Neuron (in vitro differentiated cells): ENCODE measurements at regions not wholly inside any gene's neighbourhood (a gene's known extent, or its start where the extent isn't known, plus 50 kb on each side); places are given as distances from the start of the nearest gene placed in this dataset.

Source experiments
- H2AFZ ChIP-seq: one replicate; pipeline ENCODE4 v1.6.1; 2013; ENCODE audit warnings: low read depth, mild to moderate bottlenecking, inconsistent platforms, low read length, moderate library complexity
- H3K27me3 ChIP-seq: one replicate; pipeline ENCODE4 v1.6.1; 2013; ENCODE audit warnings: low read length; ENCODE audit not compliant: insufficient read depth
- H3K36me3 ChIP-seq: one replicate; pipeline ENCODE4 v1.6.1; 2013; ENCODE audit warnings: low read length; ENCODE audit not compliant: insufficient read depth
- H3K4me1 ChIP-seq: one replicate; pipeline ENCODE4 v1.6.1; 2013; ENCODE audit warnings: low read length; ENCODE audit not compliant: insufficient read depth
- H3K4me3 ChIP-seq: 2 replicates; pipeline ENCODE4 v1.5.1; 2013; ENCODE audit warnings: mild to moderate bottlenecking, low read length, moderate library complexity
- H3K9me3 ChIP-seq: one replicate; pipeline ENCODE4 v1.6.1; 2013; ENCODE audit warnings: low read length

GRCh38 chr11:112310848-112311247 is 50.2 kb upstream of the PLET1 start:
- Histone ChIP-seq H3K4me3 (no peak overlapping the region), H3K4me1 (no peaks in the 10 kb centered on the region), H2AFZ (no peak overlapping the region)

GRCh38 chr11:112315057-112315720 is 54.5 kb upstream of the PLET1 start:
- H2AFZ ChIP-seq: no peak overlapping the region
- H3K36me3 ChIP-seq: no peaks in the 10 kb centered on the region
- H3K4me1 ChIP-seq: no peaks in the 10 kb centered on the region
- H3K9me3 ChIP-seq: no peaks in the 10 kb centered on the region
- no peak overlapping the region for H3K4me3 ChIP-seq
- peaks cover 7% of the 10 kb centered on the region for H3K27me3 ChIP-seq

More at GRCh38 chr11:112310848-112311247, 50.2 kb upstream of the PLET1 start:
- peaks cover 12% of the 10 kb centered on the region for H3K27me3 ChIP-seq
- no peaks in the 10 kb centered on the region for H3K36me3 ChIP-seq
- H3K9me3 ChIP-seq: peaks cover 2% of the 10 kb centered on the region

GRCh38 chr11:112315861-112316739 is 55.4 kb upstream of the PLET1 start:
- Histone ChIP-seq H3K4me1 (no peaks in the 10 kb centered on the region), H3K36me3 (no peaks in the 10 kb centered on the region), H3K27me3 (peaks cover 3% of the 10 kb centered on the region), H2AFZ (no peak overlapping the region), H3K9me3 (no peaks in the 10 kb centered on the region), H3K4me3 (no peak overlapping the region)

- no peaks in the 10 kb centered on the region for H3K4me1 ChIP-seq
- H3K27me3 ChIP-seq: no peaks in the 10 kb centered on the region
- H3K36me3 ChIP-seq: no peaks in the 10 kb centered on the region
- no peaks in the 10 kb centered on the region for H3K9me3 ChIP-seq
- no peak overlapping the region for H2AFZ ChIP-seq
- H3K4me3 ChIP-seq: no peak overlapping the region
These were observed 56.3 kb upstream of the PLET1 start for GRCh38 chr11:112316971-112317370.

- H3K4me3 ChIP-seq: no peak overlapping the region
- H3K27me3 ChIP-seq: no peaks in the 10 kb centered on the region
- no peaks in the 10 kb centered on the region for H3K36me3 ChIP-seq
- no peaks in the 10 kb centered on the region for H3K4me1 ChIP-seq
- H3K9me3 ChIP-seq: no peaks in the 10 kb centered on the region
- H2AFZ ChIP-seq: no peak overlapping the region
These were observed 57.5 kb upstream of the PLET1 start for GRCh38 chr11:112318184-112318591.

- H3K27me3 ChIP-seq: no peaks in the 10 kb centered on the region
- no peaks in the 10 kb centered on the region for H3K9me3 ChIP-seq
- no peaks in the 10 kb centered on the region for H3K4me1 ChIP-seq
- no peak overlapping the region for H2AFZ ChIP-seq
- H3K36me3 ChIP-seq: no peaks in the 10 kb centered on the region
- no peak overlapping the region for H3K4me3 ChIP-seq
These were observed 58.0 kb upstream of the PLET1 start for GRCh38 chr11:112318661-112319060.

- Histone ChIP-seq H3K27me3 (no peaks in the 10 kb centered on the region), H3K36me3 (no peaks in the 10 kb centered on the region), H3K9me3 (no peaks in the 10 kb centered on the region), H3K4me3 (no peak overlapping the region), H3K4me1 (no peaks in the 10 kb centered on the region), H2AFZ (no peak overlapping the region)
These were observed 60.0 kb upstream of the PLET1 start for GRCh38 chr11:112320668-112321067.

GRCh38 chr11:112321501-112322172 is 61.0 kb upstream of the PLET1 start:
- Histone ChIP-seq H3K27me3 (no peaks in the 10 kb centered on the region), H3K4me3 (no peak overlapping the region), H3K9me3 (no peaks in the 10 kb centered on the region), H2AFZ (no peak overlapping the region), H3K4me1 (no peaks in the 10 kb centered on the region), H3K36me3 (no peaks in the 10 kb centered on the region)

GRCh38 chr11:112322173-112322790 is 61.6 kb upstream of the PLET1 start:
- no peaks in the 10 kb centered on the region for H3K36me3 ChIP-seq
- H2AFZ ChIP-seq: no peak overlapping the region
- no peak overlapping the region for H3K4me3 ChIP-seq
- H3K27me3 ChIP-seq: no peaks in the 10 kb centered on the region
- no peaks in the 10 kb centered on the region for H3K9me3 ChIP-seq
- H3K4me1 ChIP-seq: no peaks in the 10 kb centered on the region

GRCh38 chr11:112334381-112334780 is 73.7 kb upstream of the PLET1 start:
- Histone ChIP-seq H2AFZ (no peak overlapping the region), H3K4me3 (no peak overlapping the region), H3K9me3 (no peaks in the 10 kb centered on the region), H3K4me1 (no peaks in the 10 kb centered on the region), H3K36me3 (no peaks in the 10 kb centered on the region), H3K27me3 (no peaks in the 10 kb centered on the region)

- Histone ChIP-seq H3K4me1 (no peaks in the 10 kb centered on the region), H3K9me3 (no peaks in the 10 kb centered on the region), H3K36me3 (no peaks in the 10 kb centered on the region), H3K27me3 (no peaks in the 10 kb centered on the region), H3K4me3 (no peak overlapping the region), H2AFZ (no peak overlapping the region)
These were observed 75.8 kb upstream of the PLET1 start for GRCh38 chr11:112336356-112336886.

- H3K36me3 ChIP-seq: no peaks in the 10 kb centered on the region
- no peaks in the 10 kb centered on the region for H3K4me1 ChIP-seq
- no peak overlapping the region for H3K4me3 ChIP-seq
- H3K27me3 ChIP-seq: no peaks in the 10 kb centered on the region
- H2AFZ ChIP-seq: no peak overlapping the region
- H3K9me3 ChIP-seq: no peaks in the 10 kb centered on the region
These were observed 78.9 kb upstream of the PLET1 start for GRCh38 chr11:112339566-112339965.
